ENCODE measurements at regions not wholly inside any gene's neighbourhood (a gene's known extent, or its start where the extent isn't known, plus 50 kb on each side); places are given as distances from the start of the nearest gene placed in this dataset.

- CTCF ChIA-PET: no interaction called here
- H3K36me3 ChIP-seq (ENCODE audit: control insufficient read depth in 4 of 4, insufficient read depth in 4 of 4, low read length in 3 of 4): no peaks in the 10 kb centered on the region
- peak in 2 of 3 donors; percentile 38 to 39 for DNase-seq
- no peak overlapping the region for H3K4me3 ChIP-seq (ENCODE audit: control insufficient read depth in 1 of 7, extremely low read depth in 1 of 7, insufficient read depth in 4 of 7, low read depth in 2 of 7, low read length in 6 of 7)
- no peak overlapping the region for H3K27ac ChIP-seq (ENCODE audit: insufficient read depth in 1 of 2, low read depth in 1 of 2, low read length in 2 of 2, poor library complexity in 1 of 2, severe bottlenecking in 2 of 2)
- 98% methylated on average over 11 of the region's 16 CpGs for WGBS (ENCODE audit: insufficient coverage)
- peaks cover 0 to 4% (median 0%) of the 10 kb centered on the region in 5 experiments for H3K9me3 ChIP-seq (ENCODE audit: control extremely low read depth in 1 of 5, control insufficient read depth in 4 of 5, insufficient read depth in 2 of 5, low read depth in 1 of 5, low read length in 4 of 5)
- POLR2A ChIA-PET: no interaction called here
- H3K27me3 ChIP-seq (replicated peaks in 2 of 5; ENCODE audit: control insufficient read depth in 4 of 5, insufficient read depth in 5 of 5, low read length in 4 of 5): no peaks in the 10 kb centered on the region
- peaks cover 0 to 2% (median 0%) of the 10 kb centered on the region in 4 experiments for H3K4me1 ChIP-seq (ENCODE audit: control extremely low read depth in 1 of 4, control insufficient read depth in 4 of 4, insufficient read depth in 4 of 4, low read length in 3 of 4)
Measured at GRCh38 chr16:88320947-88321634, 61.7 kb upstream of the ZNF469 start.

GRCh38 chr16:88321635-88322499 lies 60.9 kb upstream of the ZNF469 start:
- 98% methylated on average over 27 of the region's 32 CpGs for WGBS (ENCODE audit: insufficient coverage)
- Histone ChIP-seq H3K27ac (ENCODE audit: insufficient read depth in 1 of 2, low read depth in 1 of 2, low read length in 2 of 2, poor library complexity in 1 of 2, severe bottlenecking in 2 of 2) (no peak overlapping the region), H3K36me3 (ENCODE audit: control insufficient read depth in 4 of 4, insufficient read depth in 4 of 4, low read length in 3 of 4) (no peaks in the 10 kb centered on the region), H3K9me3 (ENCODE audit: control extremely low read depth in 1 of 5, control insufficient read depth in 4 of 5, insufficient read depth in 2 of 5, low read depth in 1 of 5, low read length in 4 of 5) (peaks cover 0 to 4% (median 0%) of the 10 kb centered on the region in 5 experiments), H3K27me3 (replicated peaks in 2 of 5; ENCODE audit: control insufficient read depth in 4 of 5, insufficient read depth in 5 of 5, low read length in 4 of 5) (no peaks in the 10 kb centered on the region), H3K4me3 (ENCODE audit: control insufficient read depth in 1 of 7, extremely low read depth in 1 of 7, insufficient read depth in 4 of 7, low read depth in 2 of 7, low read length in 6 of 7) (no peak overlapping the region), H3K4me1 (ENCODE audit: control extremely low read depth in 1 of 4, control insufficient read depth in 4 of 4, insufficient read depth in 4 of 4, low read length in 3 of 4) (no peaks in the 10 kb centered on the region)
- ChIA-PET POLR2A (no interaction called here), CTCF (no interaction called here)
- DNase-seq: no peak

GRCh38 chr16:88322500-88322970 lies 60.2 kb upstream of the ZNF469 start:
- ChIA-PET POLR2A (no interaction called here), CTCF (no interaction called here)
- no peak for DNase-seq
- Histone ChIP-seq H3K4me1 (ENCODE audit: control extremely low read depth in 1 of 4, control insufficient read depth in 4 of 4, insufficient read depth in 4 of 4, low read length in 3 of 4) (no peaks in the 10 kb centered on the region), H3K27me3 (replicated peaks in 2 of 5; ENCODE audit: control insufficient read depth in 4 of 5, insufficient read depth in 5 of 5, low read length in 4 of 5) (no peaks in the 10 kb centered on the region), H3K36me3 (ENCODE audit: control insufficient read depth in 4 of 4, insufficient read depth in 4 of 4, low read length in 3 of 4) (no peaks in the 10 kb centered on the region), H3K27ac (ENCODE audit: insufficient read depth in 1 of 2, low read depth in 1 of 2, low read length in 2 of 2, poor library complexity in 1 of 2, severe bottlenecking in 2 of 2) (no peak overlapping the region), H3K4me3 (ENCODE audit: control insufficient read depth in 1 of 7, extremely low read depth in 1 of 7, insufficient read depth in 4 of 7, low read depth in 2 of 7, low read length in 6 of 7) (no peak overlapping the region), H3K9me3 (ENCODE audit: control extremely low read depth in 1 of 5, control insufficient read depth in 4 of 5, insufficient read depth in 2 of 5, low read depth in 1 of 5, low read length in 4 of 5) (peaks cover 0 to 4% (median 0%) of the 10 kb centered on the region in 5 experiments)
- 98% methylated on average over 19 of the region's 19 CpGs for WGBS (ENCODE audit: insufficient coverage)

GRCh38 chr16:88323041-88323440 lies 59.7 kb upstream of the ZNF469 start:
- no peak for DNase-seq

GRCh38 chr16:88323546-88324330 lies 59.0 kb upstream of the ZNF469 start:
- Histone ChIP-seq H3K4me3 (ENCODE audit: control insufficient read depth in 1 of 7, extremely low read depth in 1 of 7, insufficient read depth in 4 of 7, low read depth in 2 of 7, low read length in 6 of 7) (no peak overlapping the region), H3K27me3 (replicated peaks in 2 of 5; ENCODE audit: control insufficient read depth in 4 of 5, insufficient read depth in 5 of 5, low read length in 4 of 5) (no peaks in the 10 kb centered on the region), H3K9me3 (ENCODE audit: control extremely low read depth in 1 of 5, control insufficient read depth in 4 of 5, insufficient read depth in 2 of 5, low read depth in 1 of 5, low read length in 4 of 5) (peaks cover 0 to 4% (median 0%) of the 10 kb centered on the region in 5 experiments), H3K36me3 (ENCODE audit: control insufficient read depth in 4 of 4, insufficient read depth in 4 of 4, low read length in 3 of 4) (no peaks in the 10 kb centered on the region), H3K27ac (ENCODE audit: insufficient read depth in 1 of 2, low read depth in 1 of 2, low read length in 2 of 2, poor library complexity in 1 of 2, severe bottlenecking in 2 of 2) (no peak overlapping the region), H3K4me1 (ENCODE audit: control extremely low read depth in 1 of 4, control insufficient read depth in 4 of 4, insufficient read depth in 4 of 4, low read length in 3 of 4) (no peaks in the 10 kb centered on the region)
- DNase-seq: no peak
- ChIA-PET POLR2A (no interaction called here), CTCF (no interaction called here)
- WGBS (ENCODE audit: insufficient coverage): 97% methylated on average over 13 of the region's 15 CpGs

More at GRCh38 chr16:88323041-88323440, 59.7 kb upstream of the ZNF469 start:
- CTCF ChIA-PET: no interaction called here
- 97% methylated on average over 9 of the region's 9 CpGs for WGBS (ENCODE audit: insufficient coverage)
- Histone ChIP-seq H3K27ac (ENCODE audit: insufficient read depth in 1 of 2, low read depth in 1 of 2, low read length in 2 of 2, poor library complexity in 1 of 2, severe bottlenecking in 2 of 2) (no peak overlapping the region), H3K36me3 (ENCODE audit: control insufficient read depth in 4 of 4, insufficient read depth in 4 of 4, low read length in 3 of 4) (no peaks in the 10 kb centered on the region), H3K9me3 (ENCODE audit: control extremely low read depth in 1 of 5, control insufficient read depth in 4 of 5, insufficient read depth in 2 of 5, low read depth in 1 of 5, low read length in 4 of 5) (peaks cover 0 to 4% (median 0%) of the 10 kb centered on the region in 5 experiments), H3K27me3 (replicated peaks in 2 of 5; ENCODE audit: control insufficient read depth in 4 of 5, insufficient read depth in 5 of 5, low read length in 4 of 5) (no peaks in the 10 kb centered on the region), H3K4me1 (ENCODE audit: control extremely low read depth in 1 of 4, control insufficient read depth in 4 of 4, insufficient read depth in 4 of 4, low read length in 3 of 4) (no peaks in the 10 kb centered on the region), H3K4me3 (ENCODE audit: control insufficient read depth in 1 of 7, extremely low read depth in 1 of 7, insufficient read depth in 4 of 7, low read depth in 2 of 7, low read length in 6 of 7) (no peak overlapping the region)
- POLR2A ChIA-PET: no interaction called here

GRCh38 chr16:88325087-88325750 lies 57.5 kb upstream of the ZNF469 start:
- CTCF ChIA-PET: no interaction called here
- 97% methylated on average over 6 of the region's 15 CpGs for WGBS (ENCODE audit: insufficient coverage)

More at GRCh38 chr16:88325087-88325750, 57.5 kb upstream of the ZNF469 start:
- no peak for DNase-seq
- H3K9me3 ChIP-seq (ENCODE audit: control extremely low read depth in 1 of 5, control insufficient read depth in 4 of 5, insufficient read depth in 2 of 5, low read depth in 1 of 5, low read length in 4 of 5): peaks cover 0 to 4% (median 0%) of the 10 kb centered on the region in 5 experiments
- no peaks in the 10 kb centered on the region for H3K4me1 ChIP-seq (ENCODE audit: control extremely low read depth in 1 of 4, control insufficient read depth in 4 of 4, insufficient read depth in 4 of 4, low read length in 3 of 4)
- no peak overlapping the region for H3K4me3 ChIP-seq (ENCODE audit: control insufficient read depth in 1 of 7, extremely low read depth in 1 of 7, insufficient read depth in 4 of 7, low read depth in 2 of 7, low read length in 6 of 7)
- POLR2A ChIA-PET: no interaction called here
- no peak overlapping the region for H3K27ac ChIP-seq (ENCODE audit: insufficient read depth in 1 of 2, low read depth in 1 of 2, low read length in 2 of 2, poor library complexity in 1 of 2, severe bottlenecking in 2 of 2)
- H3K27me3 ChIP-seq (replicated peaks in 2 of 5; ENCODE audit: control insufficient read depth in 4 of 5, insufficient read depth in 5 of 5, low read length in 4 of 5): no peaks in the 10 kb centered on the region
- H3K36me3 ChIP-seq (ENCODE audit: control insufficient read depth in 4 of 4, insufficient read depth in 4 of 4, low read length in 3 of 4): no peaks in the 10 kb centered on the region

Data from common myeloid progenitor, CD34-positive (primary cell).